GM21515 (cell line): ENCODE measurements at regions not wholly inside any gene's neighbourhood (a gene's known extent, or its start where the extent isn't known, plus 50 kb on each side); places are given as distances from the start of the nearest gene placed in this dataset.
"Not testable (repeated sequence)": the region's sequence is repeated elsewhere in the genome, so short reads cannot be mapped to it uniquely, and the experiment has no call there.

Experiments used
- ATAC-seq: cut with Tn5 transposase; IDR thresholded peaks from one replicate; pipeline ENCODE4 v1.9.1; 2021; ENCODE audit not compliant: unreplicated experiment

DNA sequence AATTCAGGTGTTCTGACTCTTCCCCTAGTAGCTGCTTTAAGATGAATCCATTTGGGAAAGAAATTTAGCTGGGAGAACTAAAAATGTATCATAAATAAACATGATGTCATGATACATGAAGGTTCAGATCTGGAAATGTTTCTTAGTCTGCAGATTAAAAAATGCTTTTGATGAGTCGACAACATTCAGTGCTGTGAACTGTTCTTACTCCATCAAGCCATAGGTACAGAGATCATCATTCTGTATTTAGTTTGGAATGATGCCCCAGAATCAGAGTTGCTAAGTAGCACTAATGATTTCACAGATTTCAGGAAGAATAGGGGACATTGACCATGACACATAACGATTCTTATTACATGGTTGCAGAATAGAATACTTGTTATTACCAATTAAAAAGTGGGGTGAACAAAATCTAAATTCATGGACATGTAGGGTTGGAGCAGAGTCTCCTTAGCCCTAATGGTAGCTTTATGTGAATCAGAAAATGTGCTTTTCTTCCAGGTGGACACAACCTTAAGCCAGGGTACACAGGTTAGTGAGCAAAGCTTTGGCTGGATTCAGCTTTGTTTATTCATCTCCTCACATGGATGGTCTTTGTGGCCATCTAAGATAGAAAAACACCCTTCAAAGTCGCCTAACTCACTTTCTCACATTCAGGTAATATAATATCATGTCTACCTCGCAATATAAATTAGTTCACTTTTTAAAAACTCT is 205.4 kb upstream of the SEL1L start:
- ATAC-seq = no peak

DNA sequence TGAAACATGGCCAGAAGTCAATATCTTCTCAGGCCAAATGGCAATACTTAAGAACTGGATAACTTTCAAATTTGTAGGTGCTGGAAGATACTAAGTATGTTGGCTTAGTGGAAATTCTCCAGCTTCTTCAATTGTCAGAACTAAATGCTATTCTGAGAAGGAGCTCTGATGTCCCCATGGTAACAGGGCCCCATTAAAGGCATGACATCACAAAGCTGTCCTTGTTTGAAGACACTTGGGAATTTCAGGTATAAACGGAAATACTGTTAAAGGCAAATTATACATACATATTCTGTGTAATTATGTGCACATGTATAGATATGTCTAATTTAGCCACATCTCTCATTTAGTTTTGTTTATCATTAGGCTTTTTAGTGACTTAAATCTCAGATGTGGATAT is 210.0 kb upstream of the SEL1L start:
- no peak for ATAC-seq

DNA sequence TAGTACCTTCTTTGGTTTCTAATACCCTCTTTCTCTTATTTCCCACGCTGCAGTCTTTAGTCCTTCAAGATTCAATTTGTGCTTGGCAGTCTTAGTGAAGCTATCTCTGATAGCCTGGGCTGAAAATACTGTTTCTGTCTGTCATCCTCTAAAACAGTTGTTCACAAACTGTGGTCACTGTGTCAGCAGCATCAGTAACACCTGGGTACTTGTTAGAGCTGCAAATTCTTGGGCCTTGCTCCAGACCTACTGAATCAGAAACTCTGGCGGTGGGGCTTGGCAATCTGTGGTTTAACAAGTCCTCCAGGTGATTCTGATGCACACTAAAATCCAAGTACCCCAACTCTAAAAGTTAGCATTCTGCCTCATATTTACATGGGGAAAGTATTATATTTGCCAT is 217.5 kb upstream of the SEL1L start:
- no peak for ATAC-seq

DNA sequence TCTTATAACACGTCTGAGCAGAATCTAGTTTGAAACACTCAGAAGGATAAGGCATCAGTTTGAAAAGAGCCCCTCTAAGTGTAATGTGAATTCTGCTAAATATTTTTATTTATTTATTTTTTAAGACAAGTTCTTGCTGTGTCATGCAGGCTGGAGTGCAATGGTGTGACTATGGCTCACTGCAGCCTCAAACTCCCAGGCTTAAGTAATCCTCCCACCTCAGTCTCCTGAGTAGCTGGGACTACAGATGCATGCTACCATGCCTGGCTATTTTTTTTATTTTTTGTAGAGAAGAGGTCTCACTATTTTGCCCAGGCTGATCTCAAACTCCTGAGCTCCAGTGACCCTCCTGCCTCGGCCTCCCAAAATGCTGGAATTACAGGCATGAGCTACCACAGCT is 225.9 kb upstream of the SEL1L start:
- ATAC-seq = no peak

DNA sequence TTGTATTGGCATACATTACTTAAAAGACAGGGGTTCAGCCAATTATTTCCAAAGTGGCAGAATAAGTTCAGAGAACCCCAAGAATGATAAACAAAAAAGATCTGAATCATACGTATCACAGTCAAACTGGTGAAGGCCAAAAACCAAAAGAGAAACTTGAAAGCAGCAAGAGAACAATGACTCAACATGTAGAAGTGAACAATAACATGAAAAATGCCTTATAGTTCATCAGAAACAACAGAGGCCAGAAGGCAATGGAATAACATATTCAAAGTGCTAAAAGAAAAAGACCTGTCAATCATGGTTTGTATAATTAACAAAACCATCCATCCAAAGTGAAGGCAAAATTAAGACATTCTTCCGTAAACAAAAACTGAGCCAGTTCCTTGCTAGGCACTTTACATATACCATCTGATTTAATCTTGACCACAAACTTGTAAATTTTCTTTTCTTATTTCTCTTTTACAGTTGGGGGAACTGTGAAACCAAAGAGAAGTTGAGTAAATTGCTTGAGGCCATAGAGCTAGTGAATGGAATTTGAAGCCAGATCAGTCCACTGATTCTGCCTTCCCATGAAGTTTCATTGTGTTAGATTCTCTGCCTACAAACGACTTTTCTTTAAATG is 232.1 kb upstream of the SEL1L start:
- no peak for ATAC-seq

DNA sequence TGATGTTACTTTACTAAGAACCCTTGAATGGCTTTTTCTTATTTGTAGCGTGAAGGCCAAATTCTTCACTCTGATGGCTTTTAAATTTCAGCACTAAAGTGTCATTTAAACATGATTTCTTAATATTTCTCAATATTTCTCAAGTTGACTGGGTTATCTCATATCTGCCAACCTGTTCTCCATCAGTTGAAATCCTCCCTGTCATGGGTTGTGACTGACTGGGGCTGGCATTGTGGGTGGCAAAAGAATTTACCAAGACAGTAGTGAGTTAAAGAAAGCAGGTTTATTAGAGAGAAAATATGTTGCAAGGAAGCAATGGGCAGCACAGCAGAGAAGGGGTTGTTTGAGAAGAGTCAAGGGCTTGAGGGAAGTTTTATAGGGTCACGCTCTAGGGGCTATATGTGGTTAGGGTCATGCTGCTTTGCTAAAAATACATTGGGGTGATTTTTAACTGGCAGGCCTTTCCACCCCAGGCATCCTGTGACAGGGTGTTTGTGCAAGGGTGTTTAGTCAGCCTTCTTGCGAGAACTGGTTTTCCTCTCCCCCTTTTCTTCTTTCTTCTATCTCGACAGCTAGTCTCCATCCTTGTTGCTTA is 232.8 kb upstream of the SEL1L start:
- no peak for ATAC-seq

DNA sequence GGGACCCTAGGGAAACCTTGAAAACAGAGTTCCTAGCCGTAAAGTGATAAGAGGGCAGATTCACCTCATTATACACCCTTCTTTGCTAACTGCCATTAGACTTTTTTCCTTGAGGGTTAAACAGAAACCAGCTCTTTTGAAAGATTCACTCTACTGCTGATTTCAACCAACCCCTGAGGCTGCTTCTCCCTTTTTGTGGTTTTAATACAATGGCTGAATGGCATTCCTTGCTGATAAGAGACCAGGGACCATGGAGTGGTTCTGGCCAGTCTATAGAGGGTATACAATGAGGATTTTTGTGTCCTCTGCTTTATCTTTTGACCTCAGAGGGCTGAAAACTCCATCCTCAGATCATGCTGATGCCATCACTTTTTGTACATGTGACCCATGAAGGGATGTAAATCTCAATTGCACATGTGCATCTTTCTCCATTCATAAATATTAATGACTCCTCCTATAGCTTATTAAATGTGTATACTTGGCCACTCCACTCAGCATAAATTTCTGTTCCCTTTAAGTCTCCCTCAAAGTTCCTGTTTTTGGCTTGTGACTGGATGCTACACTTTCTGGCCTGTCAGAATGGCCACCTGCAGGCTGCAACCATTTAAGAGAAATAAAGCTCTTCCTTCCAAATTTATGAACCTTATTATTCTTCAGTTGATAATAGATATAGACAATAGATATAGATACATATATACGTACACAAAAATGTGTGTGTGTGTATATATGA is 233.8 kb upstream of the SEL1L start:
- no peak for ATAC-seq

DNA sequence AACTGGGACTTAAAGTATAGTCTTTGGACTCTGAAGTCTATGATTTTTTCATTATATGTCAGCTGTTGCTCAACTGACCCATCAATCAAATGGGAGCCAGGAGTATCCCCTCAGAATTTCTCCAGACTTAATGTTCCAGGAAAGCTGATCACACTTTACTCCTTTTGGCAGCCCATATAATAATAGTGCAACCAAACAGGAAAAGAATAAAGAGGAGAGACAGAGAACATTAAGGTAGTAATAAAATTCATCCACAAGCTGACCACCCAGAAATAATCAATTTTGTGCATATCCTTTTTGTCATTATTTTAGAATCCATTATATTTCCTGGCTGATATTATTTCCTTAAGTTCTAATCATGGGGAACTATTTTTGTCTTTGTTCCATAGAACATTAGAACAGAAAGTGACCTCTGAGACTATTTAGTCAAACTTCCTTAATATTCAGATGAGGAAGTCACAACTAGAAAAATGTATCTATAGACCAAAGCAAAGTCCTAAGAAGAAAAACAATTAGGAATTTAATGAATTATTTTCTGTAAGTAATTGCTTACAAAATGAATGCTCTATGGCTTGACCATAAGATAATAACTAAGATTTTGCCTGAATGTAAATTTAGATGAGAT is 238.1 kb upstream of the SEL1L start:
- ATAC-seq = no peak

DNA sequence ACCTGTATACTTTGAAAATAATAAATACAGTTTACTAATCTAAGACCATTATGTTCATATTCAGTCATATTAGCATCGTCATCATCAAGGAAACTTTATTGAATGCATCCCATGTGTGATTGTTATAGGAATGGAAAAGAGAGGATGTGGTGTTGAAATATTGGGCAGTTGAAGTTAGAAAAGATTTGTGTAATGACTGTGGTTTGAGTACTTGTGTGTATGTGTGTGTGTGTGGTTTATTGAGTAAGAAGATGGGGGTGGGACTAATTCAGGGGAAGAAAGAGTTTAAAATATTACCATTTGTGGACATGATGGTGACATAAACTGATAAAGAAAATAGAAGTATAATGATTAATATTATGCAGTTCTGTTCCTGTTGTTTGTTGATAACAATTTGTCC is 238.7 kb upstream of the SEL1L start:
- ATAC-seq = no peak

DNA sequence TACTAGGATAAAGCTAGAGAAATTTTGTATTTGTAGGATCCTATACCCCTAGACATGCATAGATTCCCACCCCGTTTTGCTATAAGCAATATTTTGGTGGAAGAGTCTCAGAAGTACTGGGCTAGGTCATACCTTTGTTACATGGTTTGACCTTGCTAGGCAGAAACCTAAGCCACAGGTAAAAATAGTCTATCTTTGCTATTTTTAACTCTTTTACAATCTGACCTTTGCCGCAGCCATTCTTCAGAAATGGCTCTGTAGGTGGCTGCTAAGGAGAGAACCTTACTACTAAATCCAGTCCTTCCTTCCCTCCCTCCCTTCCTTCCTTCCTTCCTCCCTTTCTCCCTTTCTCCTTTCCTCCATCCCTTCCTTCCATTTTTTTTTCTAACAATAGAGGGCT is 242.9 kb upstream of the SEL1L start:
- ATAC-seq = no peak

DNA sequence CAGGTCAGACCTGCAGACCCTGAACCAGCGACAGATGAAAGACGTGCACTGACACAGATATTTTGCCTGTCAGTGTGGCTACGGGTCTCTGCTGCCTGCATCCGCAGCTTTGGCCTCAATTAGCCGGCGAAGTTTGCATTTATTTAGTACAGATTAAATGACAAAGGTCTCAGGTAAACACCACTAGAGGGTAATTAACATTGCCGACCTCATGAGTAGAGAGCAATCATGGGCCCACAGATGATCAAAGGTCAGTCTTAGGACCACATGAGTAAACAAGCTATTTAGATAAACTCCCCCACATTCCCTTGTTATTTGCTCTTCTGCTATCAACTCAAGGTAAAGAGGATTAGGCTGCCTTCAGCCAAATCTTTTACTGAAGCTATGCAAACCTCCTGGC is 248.1 kb upstream of the SEL1L start:
- ATAC-seq = not testable (repeated sequence)

DNA sequence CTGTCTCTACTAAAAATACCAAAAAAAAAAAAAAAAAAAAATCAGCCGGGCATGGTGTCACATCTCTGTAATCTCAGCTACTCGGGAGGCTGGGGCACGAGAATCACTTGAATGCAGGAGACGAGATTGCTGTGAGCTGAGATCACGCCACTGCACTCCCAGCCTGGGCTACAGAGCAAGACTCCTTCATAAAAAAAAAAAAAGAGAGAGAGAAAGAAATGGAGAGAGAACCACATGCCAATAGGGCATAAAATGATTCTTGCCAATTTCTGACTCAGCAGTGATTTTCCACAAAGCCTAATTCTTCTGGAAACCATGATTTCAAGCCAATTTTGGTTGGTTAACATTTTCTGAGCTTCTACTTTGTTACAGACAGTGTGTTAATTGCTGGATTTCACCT is 250.4 kb upstream of the SEL1L start:
- no peak for ATAC-seq

DNA sequence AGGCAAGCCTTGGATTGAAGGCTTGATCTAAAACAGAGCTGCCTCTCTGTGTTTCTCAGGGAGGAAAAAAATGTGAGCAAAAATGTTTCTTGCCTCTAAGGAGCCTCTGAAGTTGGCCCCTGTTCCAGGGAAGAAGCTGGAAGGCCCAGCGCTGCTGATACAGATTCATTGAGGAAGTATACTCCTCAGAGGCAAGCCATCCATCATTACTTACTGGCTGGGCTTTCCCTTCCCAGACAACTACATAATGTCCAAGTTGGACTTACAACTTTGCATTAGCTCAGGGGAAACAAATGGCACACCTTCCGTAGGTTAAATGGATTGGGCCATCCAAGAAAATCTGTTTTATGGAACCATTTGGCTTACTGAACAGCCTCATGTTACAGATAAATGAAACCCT is 263.7 kb upstream of the SEL1L start:
- ATAC-seq = no peak

DNA sequence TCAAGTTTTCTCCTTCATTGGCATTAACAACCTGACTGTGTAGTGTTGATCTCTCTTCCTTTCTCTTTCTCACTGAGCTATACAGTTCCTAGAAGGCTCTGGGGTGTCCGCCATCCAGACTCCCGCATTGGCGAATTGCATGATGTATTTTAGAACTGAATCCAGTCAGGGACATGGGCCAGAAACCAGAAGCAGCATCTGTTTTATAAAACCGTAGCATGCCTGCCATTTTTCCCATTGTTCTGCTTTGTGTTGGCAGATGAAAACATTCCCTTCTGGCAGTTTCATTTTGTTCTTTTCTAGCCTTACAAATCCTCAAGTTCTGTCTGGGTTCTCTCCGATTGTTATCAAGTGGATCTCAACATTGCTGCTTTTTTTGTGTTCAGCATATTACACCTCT is 268.3 kb upstream of the SEL1L start:
- no peak for ATAC-seq

DNA sequence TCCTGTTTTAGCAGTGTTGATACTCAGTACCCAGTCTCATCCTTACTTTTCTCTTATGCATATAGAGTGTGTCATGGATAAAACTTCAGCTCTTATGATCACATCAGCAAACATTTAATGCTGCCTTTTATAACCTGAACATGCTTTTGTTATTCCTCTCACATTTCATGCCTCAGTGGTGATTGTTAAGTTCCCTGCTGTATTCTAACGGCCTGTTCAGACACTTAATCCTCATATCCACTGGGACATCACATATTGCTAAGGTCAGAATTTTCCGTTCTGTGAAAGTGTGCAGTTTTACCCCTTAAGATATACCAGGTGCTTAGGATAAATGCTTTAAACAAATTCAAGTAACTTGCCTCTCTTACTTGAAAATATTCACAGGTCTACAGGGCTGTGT is 268.7 kb upstream of the SEL1L start:
- ATAC-seq = no peak

DNA sequence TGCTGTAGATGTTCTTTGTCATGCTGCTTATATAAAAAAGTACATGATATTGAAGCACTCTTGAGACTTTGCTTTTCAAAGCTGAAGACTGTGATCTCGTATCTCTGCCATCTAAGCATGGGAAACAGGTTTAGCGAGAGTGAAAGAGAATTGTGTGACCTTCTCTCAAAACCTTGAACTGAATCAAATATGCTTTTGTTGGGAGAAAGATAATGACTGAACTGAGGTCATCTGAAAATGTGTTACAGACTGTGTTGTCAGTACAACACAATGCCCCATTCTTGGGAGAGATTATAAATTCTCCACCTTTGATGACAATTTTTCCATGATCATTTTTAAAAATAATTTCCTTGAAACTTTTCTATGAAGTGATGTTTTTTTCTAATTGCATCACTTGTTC is 272.1 kb upstream of the SEL1L start:
- no peak for ATAC-seq

DNA sequence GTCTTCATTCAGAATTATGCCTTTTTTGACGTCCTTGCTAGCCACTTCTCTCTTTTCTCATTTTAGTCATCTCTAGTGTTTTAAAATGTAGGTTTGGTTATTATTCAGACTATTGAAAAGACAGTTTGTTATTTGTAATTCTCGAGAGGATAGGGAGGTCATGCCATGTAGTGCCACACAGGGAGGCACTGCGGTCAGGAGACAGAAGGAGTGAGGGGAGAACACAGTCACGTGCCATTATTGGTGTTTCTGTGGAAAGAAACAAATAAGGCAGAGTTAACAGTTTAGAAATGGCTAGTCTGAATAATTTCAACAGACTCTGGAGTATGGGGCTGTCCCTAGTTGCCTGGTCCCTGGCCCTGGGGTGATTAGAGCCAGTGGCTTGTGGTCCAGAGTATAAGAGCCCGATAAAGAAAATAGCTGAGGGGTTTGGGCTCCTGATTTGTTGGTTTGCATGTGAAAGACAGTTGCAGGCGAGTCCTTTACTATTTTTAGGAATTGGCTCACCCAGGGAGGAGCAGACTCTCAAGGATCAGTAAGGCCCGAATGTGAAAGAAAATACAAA is 278.1 kb upstream of the SEL1L start:
- ATAC-seq = no peak

DNA sequence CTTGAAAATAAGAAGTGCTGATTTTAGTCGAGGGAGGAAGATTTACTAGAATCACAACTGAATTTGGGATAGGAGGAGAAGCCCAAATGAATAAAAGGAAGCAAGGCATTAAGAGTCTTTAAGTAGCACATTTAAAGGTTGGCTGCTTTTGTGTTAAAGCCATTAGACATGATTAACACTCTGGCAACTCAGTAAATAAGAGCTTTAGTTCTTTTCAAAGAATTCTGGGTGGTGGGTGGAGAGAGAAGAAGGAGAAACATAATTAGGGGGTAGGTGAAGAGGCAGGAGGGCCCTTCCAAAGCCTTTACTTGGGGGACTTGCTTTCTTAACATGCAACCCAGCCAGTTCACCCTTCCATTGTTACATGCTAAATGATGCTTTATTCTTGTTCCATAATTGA is 284.6 kb upstream of the SEL1L start:
- no peak for ATAC-seq

DNA sequence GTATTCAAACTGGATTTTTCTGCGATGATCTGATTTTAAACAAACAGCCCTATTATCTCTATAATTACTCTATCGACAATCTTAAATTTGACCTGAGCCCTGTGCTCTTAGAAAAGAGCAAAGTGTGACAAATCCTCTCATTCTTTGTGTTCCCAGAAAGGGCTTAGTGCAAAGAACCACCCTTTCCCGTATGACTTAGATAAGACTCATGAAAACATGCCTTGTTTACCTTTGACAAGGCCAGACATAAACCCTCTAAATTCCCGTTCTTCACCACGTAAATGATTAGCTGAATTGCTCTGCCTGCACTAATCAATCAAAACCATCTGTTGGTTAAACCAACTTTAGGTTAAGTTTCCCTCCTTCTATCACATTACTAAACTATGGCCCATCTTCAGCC is 285.7 kb upstream of the SEL1L start:
- no peak for ATAC-seq

DNA sequence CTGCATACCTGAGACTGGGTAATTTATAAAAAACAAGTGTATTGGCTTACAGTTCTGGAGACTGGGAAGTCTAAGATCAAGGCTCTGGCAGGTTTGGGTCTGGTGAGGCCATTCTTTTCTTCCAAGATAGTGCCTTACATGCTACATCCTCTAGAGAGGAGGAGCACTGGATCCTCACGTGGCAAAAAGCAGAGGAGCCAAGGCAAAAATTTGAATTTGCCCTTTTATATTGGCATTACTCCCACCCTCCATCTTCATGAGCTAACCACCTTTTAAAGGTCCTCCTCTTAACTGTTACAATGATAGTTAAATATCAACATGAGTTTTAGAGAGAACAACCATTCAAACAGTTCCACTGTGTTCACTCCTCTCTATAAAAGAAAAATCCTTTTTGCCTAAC is 286.3 kb upstream of the SEL1L start:
- ATAC-seq = no peak

DNA sequence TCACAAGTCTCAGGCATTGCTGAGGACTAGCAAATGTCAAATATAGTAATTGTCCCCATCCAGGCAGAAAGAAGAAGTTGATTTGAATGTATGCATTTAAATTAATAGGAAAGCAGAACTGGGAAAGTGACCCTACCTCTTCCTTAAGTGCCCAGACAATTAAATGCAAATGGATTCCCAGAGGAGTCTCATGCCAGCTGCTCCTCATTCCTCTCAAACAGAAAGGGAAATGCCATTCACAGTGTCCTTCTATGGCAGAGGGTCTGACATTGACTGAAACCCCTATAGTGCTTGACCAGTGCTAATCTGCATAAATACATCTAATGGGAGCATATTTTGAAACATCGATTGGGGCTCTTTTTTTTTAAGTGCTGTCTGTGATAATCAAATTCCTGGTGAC is 292.4 kb upstream of the SEL1L start:
- no peak for ATAC-seq
